GM12875 (cell line): ENCODE measurements at regions not wholly inside any gene's neighbourhood (a gene's known extent, or its start where the extent isn't known, plus 50 kb on each side); places are given as distances from the start of the nearest gene placed in this dataset.

Experiments used
- H3K4me3 ChIP-seq: one replicate; pipeline ENCODE4 v1.5.1; 2011; ENCODE audit warnings: low read depth, low read length, control low read depth
- TF ChIP-seq, protein P1 (sequence below): IDR thresholded peaks from 2 replicates; pipeline ENCODE4 v1.5.1; 2011; ENCODE audit warnings: low read depth, mild to moderate bottlenecking, control low read depth, inconsistent platforms, low read length, moderate library complexity, borderline replicate concordance; ENCODE audit not compliant: insufficient read depth

DNA sequence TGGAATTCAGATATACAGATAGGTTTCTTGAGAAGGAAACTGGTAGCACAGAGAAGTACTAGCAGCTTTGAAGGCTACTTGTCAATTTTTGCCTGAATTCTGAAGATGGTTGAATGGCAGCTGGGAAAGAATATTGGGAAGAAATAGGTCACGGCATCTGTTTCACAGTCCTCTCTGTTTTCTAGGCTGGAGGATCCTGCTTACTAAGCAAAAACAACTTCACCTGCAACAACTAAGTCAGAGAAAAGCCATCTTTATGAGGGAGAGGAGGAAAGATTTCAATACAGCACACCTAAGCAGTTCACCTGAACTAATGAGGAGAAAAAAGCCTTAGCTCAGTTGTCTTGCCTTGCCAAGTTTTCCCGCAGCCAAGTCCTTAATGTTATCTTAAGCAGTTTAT is 975.5 kb upstream of the EPHA7 start:
- no peak overlapping the region for H3K4me3 ChIP-seq
- TF ChIP-seq, protein P1, sequence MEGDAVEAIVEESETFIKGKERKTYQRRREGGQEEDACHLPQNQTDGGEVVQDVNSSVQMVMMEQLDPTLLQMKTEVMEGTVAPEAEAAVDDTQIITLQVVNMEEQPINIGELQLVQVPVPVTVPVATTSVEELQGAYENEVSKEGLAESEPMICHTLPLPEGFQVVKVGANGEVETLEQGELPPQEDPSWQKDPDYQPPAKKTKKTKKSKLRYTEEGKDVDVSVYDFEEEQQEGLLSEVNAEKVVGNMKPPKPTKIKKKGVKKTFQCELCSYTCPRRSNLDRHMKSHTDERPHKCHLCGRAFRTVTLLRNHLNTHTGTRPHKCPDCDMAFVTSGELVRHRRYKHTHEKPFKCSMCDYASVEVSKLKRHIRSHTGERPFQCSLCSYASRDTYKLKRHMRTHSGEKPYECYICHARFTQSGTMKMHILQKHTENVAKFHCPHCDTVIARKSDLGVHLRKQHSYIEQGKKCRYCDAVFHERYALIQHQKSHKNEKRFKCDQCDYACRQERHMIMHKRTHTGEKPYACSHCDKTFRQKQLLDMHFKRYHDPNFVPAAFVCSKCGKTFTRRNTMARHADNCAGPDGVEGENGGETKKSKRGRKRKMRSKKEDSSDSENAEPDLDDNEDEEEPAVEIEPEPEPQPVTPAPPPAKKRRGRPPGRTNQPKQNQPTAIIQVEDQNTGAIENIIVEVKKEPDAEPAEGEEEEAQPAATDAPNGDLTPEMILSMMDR: no peak

DNA sequence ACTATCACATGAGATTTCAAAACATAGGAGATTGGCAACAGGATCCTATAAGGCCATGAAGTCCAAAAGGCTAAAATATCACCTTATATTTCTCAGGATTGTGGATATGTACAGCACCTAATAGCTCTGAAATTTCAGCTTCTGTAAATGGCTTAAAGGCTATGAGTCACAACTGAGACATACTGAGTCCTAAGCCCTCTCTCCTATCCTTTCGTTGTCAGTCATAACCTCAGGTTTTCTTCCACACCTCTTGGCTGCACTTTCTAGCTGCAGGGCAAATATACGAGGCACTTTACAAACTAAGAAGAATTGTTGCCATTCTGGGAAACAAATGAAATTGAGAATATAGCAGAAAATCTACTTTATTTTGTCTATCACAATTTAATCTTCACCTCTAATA is 969.9 kb upstream of the EPHA7 start:
- TF ChIP-seq, protein P1: no peak
- no peak overlapping the region for H3K4me3 ChIP-seq

DNA sequence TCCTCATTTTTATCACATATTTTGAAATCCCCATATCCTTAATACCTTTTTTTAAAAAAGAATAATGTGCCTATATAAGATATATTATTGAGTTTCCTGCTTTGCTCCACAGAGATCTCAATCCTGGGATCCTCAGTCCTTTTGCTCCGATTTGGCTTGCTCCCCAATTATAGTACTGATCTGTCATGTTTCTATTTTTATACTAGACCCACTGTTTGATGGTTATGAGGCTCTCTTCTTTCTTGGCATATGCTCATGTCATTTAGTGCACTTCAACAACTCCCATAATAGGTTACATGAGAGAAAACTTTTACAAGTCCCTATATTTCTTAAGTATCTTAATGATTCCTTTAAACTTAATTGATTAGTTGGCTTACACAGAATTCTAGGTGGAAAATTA is 958.5 kb upstream of the EPHA7 start:
- TF ChIP-seq, protein P1: no peak
- H3K4me3 ChIP-seq: no peak overlapping the region

DNA sequence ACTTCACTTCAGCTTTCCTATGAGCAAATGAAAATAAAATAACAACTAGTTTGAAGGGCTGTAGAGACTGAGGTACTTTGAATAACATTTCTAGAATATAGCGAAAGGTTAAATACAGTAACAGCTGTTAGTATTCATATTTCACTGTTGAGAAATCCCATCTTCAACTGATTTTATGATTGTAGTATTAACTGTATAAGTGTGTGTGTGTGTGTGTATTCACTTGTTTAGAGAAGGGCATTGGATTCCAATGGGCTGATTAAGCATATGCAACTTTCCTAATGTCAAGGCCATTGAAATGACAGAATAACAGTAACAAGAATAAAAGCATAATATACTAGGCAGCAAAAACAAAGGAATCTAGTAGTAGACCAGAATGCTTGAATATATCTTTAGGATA is 957.5 kb upstream of the EPHA7 start:
- TF ChIP-seq, protein P1: no peak

DNA sequence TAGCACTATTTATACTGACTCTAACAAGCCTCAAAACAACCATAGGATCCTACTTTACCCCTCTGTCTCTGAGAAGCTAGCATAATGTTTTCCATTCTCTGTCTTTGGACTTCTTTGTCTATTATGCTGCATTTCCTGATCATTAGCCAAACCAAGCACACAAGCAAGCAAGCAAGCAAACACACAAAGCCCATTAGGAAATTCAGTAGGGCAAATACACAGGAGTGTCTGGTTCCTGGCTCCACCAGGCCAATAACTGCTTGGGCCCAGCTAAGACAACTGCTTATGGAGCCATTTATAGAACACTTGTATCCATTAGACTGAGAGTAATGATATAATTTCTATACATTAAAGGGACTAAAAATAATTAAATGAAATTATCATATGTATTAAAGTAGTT is 952.9 kb upstream of the EPHA7 start:
- TF ChIP-seq, protein P1: no peak
- no peak overlapping the region for H3K4me3 ChIP-seq

More for the DNA sequence above, 957.5 kb upstream of the EPHA7 start:
- H3K4me3 ChIP-seq: no peak overlapping the region

DNA sequence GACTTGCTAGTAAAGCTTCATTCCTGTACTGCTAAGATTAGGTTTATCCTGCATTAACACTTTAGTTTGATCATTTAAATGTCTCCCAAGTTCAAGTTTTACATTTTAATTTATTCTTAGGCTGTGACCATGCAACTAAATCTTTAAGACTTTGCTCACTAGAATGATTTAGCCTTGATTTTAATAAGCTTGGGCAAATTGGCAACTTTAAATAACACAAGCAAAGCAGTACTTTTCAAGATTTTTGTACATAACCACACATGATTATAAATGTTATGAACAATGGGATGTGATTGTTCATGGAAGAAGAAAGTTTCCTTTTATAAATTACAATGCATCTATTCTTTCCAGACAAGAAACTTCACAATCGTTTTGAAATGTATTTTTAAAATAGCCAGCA is 948.0 kb upstream of the EPHA7 start:
- TF ChIP-seq, protein P1: no peak
- no peak overlapping the region for H3K4me3 ChIP-seq

DNA sequence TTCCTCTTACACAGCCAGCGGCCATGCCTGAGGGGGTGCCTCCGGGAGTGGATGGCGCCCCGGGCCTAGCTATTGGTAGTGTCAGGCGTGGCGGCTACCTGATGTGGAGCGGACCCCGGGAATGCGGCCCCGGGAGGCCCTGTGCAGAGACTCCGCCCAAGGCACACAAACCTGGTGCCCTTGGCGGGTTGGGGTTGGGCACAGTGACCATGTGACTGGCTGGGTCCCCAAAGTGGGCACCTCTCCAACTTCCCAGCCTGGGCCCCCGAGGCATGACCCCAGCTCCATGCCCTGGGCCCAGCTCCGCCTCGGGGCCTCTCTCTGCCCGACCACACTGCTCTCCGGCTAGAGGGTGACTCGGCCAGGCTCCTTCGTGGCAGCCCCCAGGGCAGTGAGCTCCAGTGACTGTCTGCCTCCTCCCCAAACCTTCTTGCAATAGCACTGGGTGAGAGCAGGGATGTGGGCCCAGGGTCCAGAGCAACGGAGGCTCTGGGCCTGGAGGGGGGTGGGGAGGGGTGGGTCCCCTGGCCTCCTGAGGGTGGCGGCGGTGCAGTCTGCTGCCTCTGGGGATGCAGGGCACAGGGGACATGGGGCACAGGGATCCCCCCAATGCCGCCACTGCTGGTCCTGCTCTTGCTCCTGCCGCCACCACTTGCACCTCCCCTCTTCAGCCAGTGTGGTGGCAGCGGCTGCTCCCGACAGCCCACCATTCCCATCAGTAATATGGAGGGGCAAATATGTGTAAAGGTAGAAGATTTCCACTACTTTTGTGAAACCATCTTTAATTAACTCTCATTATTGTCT is 942.9 kb upstream of the EPHA7 start:
- no peak overlapping the region for H3K4me3 ChIP-seq
- TF ChIP-seq, protein P1: no peak
